Endothelial cell of hepatic sinusoid (primary cell): ENCODE measurements at regions not wholly inside any gene's neighbourhood (a gene's known extent, or its start where the extent isn't known, plus 50 kb on each side); places are given as distances from the start of the nearest gene placed in this dataset.
"Not testable (repeated sequence)": the region's sequence is repeated elsewhere in the genome, so short reads cannot be mapped to it uniquely, and the experiment has no call there.

Experiments
- in situ Hi-C: cut with HindIII; loops from 2 replicates; pipeline ENCODE4 v1.10.0; 2017; ENCODE audit warnings: low sequenced_read_pairs

GRCh38 chr6:69623357-69623756 is 173.5 kb downstream of the LMBRD1 start:
- in situ Hi-C loops: loop anchor here (5.0 kb wide), 1 partner anchor 91 kb away; no protein-coding TSS in a partner anchor

GRCh38 chr6:69622924-69623323 is 173.9 kb downstream of the LMBRD1 start:
- in situ Hi-C loops: loop anchor here (5.0 kb wide), 1 partner anchor 91 kb away; no protein-coding TSS in a partner anchor

- in situ Hi-C loops: loop anchor here (5.0 kb wide), 1 partner anchor 90 kb away; no protein-coding TSS in a partner anchor
These were observed 174.6 kb downstream of the LMBRD1 start for GRCh38 chr6:69622230-69622629.

GRCh38 chr6:69617163-69617562 is 179.6 kb downstream of the LMBRD1 start:
- in situ Hi-C loops: no loop called here

GRCh38 chr6:69609836-69610472 is 186.9 kb downstream of the LMBRD1 start:
- in situ Hi-C loops: no loop called here

- in situ Hi-C loops: no loop called here
These were observed 195.7 kb downstream of the LMBRD1 start for GRCh38 chr6:69601132-69601531.

- in situ Hi-C loops: no loop called here
These were observed 202.4 kb downstream of the LMBRD1 start for GRCh38 chr6:69594405-69594804.

- in situ Hi-C loops: no loop called here
These were observed 203.1 kb downstream of the LMBRD1 start for GRCh38 chr6:69593706-69594105.

GRCh38 chr6:69589626-69590025 is 207.2 kb downstream of the LMBRD1 start:
- in situ Hi-C loops: no loop called here

GRCh38 chr6:69584913-69585729 is 211.7 kb downstream of the LMBRD1 start:
- in situ Hi-C loops: no loop called here

- in situ Hi-C loops: no loop called here
These were observed 212.3 kb downstream of the LMBRD1 start for GRCh38 chr6:69584536-69584912.

- in situ Hi-C loops: no loop called here
These were observed 215.2 kb downstream of the LMBRD1 start for GRCh38 chr6:69581581-69581980.

GRCh38 chr6:69580706-69581105 is 216.1 kb downstream of the LMBRD1 start:
- in situ Hi-C loops: no loop called here

GRCh38 chr6:69578361-69578890 is 218.4 kb downstream of the LMBRD1 start:
- in situ Hi-C loops: no loop called here

GRCh38 chr6:69571234-69571633 is 225.6 kb downstream of the LMBRD1 start:
- in situ Hi-C loops: no loop called here

GRCh38 chr6:69570106-69570505 is 226.7 kb downstream of the LMBRD1 start:
- in situ Hi-C loops: no loop called here

- in situ Hi-C loops: not testable (repeated sequence)
These were observed 236.2 kb downstream of the LMBRD1 start for GRCh38 chr6:69560597-69560996.

GRCh38 chr6:69555088-69555638 is 241.6 kb downstream of the LMBRD1 start:
- in situ Hi-C loops: no loop called here

- in situ Hi-C loops: no loop called here
These were observed 254.3 kb downstream of the LMBRD1 start for GRCh38 chr6:69542494-69542893.

GRCh38 chr6:69527921-69528476 is 268.8 kb downstream of the LMBRD1 start:
- in situ Hi-C loops: no loop called here

- in situ Hi-C loops: not testable (repeated sequence)
These were observed 281.3 kb downstream of the LMBRD1 start for GRCh38 chr6:69515480-69515879.
